NCI-H446 treated with DMSO at 0.1 percent for 48 hours (cell line): ENCODE measurements at regions not wholly inside any gene's neighbourhood (a gene's known extent, or its start where the extent isn't known, plus 50 kb on each side); places are given as distances from the start of the nearest gene placed in this dataset.
"Not testable (repeated sequence)": the region's sequence is repeated elsewhere in the genome, so short reads cannot be mapped to it uniquely, and the experiment has no call there.

Experiments
- DNase-seq: peaks from one replicate; lab custom pipeline; 2025; lab: John Stamatoyannopoulos, UW

- DNase-seq = no peak
Observed at GRCh38 chr10:33783078-33783477, 448.6 kb upstream of the NRP1 start.

- no peak for DNase-seq
Observed at GRCh38 chr10:33781606-33782395, 447.3 kb upstream of the NRP1 start.

GRCh38 chr10:33780961-33781360 is 446.5 kb upstream of the NRP1 start:
- no peak for DNase-seq

- DNase-seq = no peak
Observed at GRCh38 chr10:33777223-33777622, 442.8 kb upstream of the NRP1 start.

GRCh38 chr10:33776419-33777070 is 442.1 kb upstream of the NRP1 start:
- DNase-seq = no peak

- DNase-seq = no peak
Observed at GRCh38 chr10:33774857-33775256, 440.4 kb upstream of the NRP1 start.

GRCh38 chr10:33773886-33774480 is 439.5 kb upstream of the NRP1 start:
- DNase-seq = no peak

GRCh38 chr10:33773253-33773573 is 438.7 kb upstream of the NRP1 start:
- DNase-seq = no peak

GRCh38 chr10:33772370-33773252 is 438.1 kb upstream of the NRP1 start:
- DNase-seq = no peak

- not testable (repeated sequence) for DNase-seq
Observed at GRCh38 chr10:33771856-33772255, 437.4 kb upstream of the NRP1 start.

- DNase-seq = no peak
Observed at GRCh38 chr10:33764694-33765185, 430.3 kb upstream of the NRP1 start.

- DNase-seq = no peak
Observed at GRCh38 chr10:33760056-33760943, 425.8 kb upstream of the NRP1 start.

GRCh38 chr10:33759191-33759590 is 424.7 kb upstream of the NRP1 start:
- DNase-seq = no peak

- DNase-seq = no peak
Observed at GRCh38 chr10:33758299-33758698, 423.8 kb upstream of the NRP1 start.

GRCh38 chr10:33754052-33754451 is 419.6 kb upstream of the NRP1 start:
- no peak for DNase-seq

- DNase-seq = no peak
Observed at GRCh38 chr10:33753389-33753788, 418.9 kb upstream of the NRP1 start.

- DNase-seq = no peak
Observed at GRCh38 chr10:33749790-33750189, 415.3 kb upstream of the NRP1 start.

- no peak for DNase-seq
Observed at GRCh38 chr10:33749067-33749735, 414.7 kb upstream of the NRP1 start.

- DNase-seq = no peak
Observed at GRCh38 chr10:33746836-33747268, 412.4 kb upstream of the NRP1 start.

GRCh38 chr10:33746186-33746585 is 411.7 kb upstream of the NRP1 start:
- no peak for DNase-seq

GRCh38 chr10:33743429-33743857 is 409.0 kb upstream of the NRP1 start:
- no peak for DNase-seq
